Cardiac septum (tissue), 1 donor: ENCODE measurements at regions not wholly inside any gene's neighbourhood (a gene's known extent, or its start where the extent isn't known, plus 50 kb on each side); places are given as distances from the start of the nearest gene placed in this dataset.

Experiments used
- DNase-seq: peaks from one replicate; pipeline ENCODE4 v3.0.0-alpha.2; 2020; ENCODE audit warnings: low spot score
- intact Hi-C: fragments of 100-400 bp; cut with DNase I; formaldehyde crosslinking; loops from one replicate; pipeline ENCODE4 v1.14.0; 2022
- donor health status: DM: no; HTN: no; CAD: no.

DNA sequence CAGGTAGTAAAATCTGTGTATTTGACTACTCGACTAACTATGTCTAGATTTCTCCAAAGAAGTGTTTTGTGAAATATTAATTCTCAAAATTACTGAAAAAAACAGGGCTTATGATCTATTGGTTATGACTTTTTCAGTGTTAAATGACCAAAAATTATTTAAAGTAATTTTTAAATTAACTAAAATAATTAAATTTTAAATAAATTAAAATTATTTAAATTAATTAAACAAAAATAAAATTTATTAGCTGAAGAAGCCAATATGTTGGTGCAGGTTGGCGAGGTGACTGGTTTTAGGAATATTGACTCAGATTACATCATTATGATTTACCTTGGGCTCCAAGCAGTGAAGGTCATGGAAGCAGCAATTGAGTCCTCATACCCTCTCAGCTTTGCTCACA, 483.2 kb downstream of the PTPRC start:
- DNase-seq: no peak
- intact Hi-C loops: no loop called here

- DNase-seq: no peak
- intact Hi-C loops: no loop called here
Observed at GRCh38 chr1:199122532-199123311, 483.9 kb downstream of the PTPRC start.

- DNase-seq: no peak
- intact Hi-C loops: no loop called here
Observed at GRCh38 chr1:199123615-199124014, 484.8 kb downstream of the PTPRC start.

DNA sequence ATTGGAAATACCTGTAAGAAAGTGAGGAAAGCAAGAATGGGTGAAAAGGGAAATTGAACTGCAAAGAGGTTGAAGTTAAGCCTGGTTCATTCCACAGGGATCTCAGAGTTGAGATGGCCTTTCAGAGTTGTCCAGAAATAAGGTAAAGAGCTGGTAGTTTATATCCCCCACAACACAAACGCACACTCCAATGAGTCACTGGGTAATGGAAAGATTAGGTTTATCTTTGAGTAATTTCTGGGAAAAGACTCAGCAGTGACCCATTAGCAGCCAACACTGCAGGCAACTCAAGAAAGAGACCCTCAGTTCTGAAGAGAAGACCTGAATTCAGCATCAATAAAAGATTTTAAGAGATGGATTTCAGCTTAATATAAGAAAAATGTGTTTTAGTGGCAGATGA, 485.5 kb downstream of the PTPRC start:
- intact Hi-C loops: no loop called here
- no peak for DNase-seq

DNA sequence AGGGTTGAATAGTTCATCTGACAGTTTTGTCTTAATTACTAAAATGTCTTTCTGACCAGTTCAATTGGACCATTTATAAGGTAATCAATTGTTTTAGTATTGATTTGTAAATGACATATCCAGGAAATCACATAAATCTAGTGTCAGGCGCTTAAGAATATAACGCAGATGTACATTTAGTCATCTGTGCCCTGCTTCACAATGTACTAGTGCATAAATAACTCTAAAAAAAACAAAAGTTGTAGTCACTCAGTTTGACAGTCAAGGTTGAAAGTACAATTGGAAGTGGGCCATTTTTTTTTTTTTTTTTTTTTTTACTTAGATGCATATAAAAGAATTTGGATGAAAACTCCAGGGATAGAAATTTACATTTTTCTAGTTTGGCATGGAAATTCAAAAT, 490.4 kb downstream of the PTPRC start:
- DNase-seq: no peak
- intact Hi-C loops: no loop called here

- intact Hi-C loops: no loop called here
- no peak for DNase-seq
Observed at GRCh38 chr1:199132006-199132405, 493.2 kb downstream of the PTPRC start.

GRCh38 chr1:199135901-199136300, 497.1 kb downstream of the PTPRC start:
- intact Hi-C loops: no loop called here
- DNase-seq: no peak

DNA sequence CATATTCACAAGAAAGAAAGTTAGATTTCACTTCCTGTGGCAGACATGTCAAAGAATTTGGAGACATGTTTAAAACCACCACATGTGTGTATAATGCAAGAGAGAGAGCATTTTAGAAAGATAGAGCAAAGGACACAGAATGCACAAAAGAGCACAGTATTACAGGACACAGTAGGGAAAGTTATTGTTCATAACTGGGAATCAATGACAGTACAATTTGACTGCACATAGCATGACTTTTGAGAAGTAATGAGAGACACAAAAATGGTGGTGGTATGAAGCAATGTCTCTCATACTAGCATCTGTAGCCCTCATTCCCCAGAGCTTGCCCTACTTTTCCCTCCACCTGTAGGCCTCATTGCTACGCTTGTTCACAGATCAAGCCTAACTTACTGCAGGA, 499.2 kb downstream of the PTPRC start:
- intact Hi-C loops: no loop called here
- DNase-seq: no peak

GRCh38 chr1:199149591-199149990, 510.8 kb downstream of the PTPRC start:
- intact Hi-C loops: no loop called here

DNA sequence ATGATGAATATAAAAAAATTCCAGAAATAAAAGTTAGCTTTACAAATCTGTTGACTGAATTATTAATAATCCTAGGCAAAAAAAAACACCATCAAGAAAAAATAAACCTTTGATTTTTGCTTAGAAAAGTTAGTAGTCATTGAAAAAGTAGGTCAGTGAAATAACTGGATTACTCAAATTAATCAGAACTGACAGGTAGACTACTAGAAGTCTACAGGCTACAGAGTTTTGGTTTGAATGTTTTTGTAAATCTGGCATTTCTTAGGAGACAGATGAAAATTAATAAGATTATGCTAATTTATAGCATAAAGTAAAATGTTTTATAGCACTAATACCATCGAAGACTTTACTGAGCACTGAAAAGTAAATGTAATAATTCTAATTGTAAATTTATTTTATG, 511.9 kb downstream of the PTPRC start:
- intact Hi-C loops: no loop called here
- no peak for DNase-seq

More at GRCh38 chr1:199149591-199149990, 510.8 kb downstream of the PTPRC start:
- DNase-seq: no peak

DNA sequence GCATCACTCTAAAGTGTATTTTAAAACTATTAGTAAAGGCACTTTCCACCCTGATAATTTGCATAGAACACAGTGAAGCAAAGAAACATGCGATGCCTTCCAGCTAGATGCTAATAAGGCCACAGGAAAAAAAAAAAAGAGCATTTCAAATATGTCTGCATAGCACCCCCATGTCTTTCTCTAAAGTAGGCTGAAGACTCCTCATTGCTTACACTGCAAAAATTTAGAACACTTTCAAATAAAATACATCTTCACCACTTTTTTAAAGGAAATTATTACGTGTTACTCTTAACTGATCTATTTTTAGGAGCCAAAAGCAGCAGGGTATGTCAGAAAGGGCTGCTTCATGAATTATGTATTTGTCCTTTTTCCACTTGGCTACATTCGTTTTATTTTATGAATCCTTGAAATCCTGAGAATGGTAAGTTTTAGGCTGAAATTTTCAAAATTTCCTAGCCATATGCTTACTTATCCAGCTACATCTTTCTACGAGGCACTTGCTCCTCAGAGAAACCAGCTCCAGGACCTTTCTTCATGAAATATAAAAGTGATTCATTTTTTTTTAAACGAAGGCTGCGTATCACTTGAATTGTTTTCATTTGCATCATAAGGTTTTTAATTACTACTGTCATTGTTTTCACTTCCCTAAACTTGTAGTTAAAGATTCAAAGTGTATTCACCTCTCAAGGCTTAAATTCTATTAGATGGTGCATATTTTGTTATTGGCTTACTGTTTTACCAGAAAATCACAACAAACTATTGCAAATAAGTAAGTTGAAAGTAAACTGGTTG, 513.0 kb downstream of the PTPRC start:
- no peak for DNase-seq
- intact Hi-C loops: no loop called here

DNA sequence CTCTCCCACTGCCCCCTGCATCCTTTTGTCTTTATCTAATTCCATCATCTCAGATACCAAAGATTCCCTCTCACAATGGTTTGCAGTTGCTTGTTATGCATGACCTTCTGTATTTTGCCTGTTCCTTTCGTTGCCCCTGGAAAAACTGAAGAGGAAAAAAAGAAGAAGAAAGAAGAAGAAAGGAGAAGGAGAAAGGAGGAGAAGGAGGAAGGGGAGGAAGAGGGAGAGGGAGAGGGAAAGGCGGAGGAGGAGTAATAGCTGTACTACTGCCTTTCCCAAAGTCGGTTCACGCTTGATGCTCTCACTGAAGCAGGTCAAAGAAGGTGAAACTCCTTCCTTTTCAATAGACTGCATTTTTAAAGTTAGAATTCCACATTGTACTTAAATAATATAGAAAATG, 513.8 kb downstream of the PTPRC start:
- no peak for DNase-seq
- intact Hi-C loops: no loop called here

DNA sequence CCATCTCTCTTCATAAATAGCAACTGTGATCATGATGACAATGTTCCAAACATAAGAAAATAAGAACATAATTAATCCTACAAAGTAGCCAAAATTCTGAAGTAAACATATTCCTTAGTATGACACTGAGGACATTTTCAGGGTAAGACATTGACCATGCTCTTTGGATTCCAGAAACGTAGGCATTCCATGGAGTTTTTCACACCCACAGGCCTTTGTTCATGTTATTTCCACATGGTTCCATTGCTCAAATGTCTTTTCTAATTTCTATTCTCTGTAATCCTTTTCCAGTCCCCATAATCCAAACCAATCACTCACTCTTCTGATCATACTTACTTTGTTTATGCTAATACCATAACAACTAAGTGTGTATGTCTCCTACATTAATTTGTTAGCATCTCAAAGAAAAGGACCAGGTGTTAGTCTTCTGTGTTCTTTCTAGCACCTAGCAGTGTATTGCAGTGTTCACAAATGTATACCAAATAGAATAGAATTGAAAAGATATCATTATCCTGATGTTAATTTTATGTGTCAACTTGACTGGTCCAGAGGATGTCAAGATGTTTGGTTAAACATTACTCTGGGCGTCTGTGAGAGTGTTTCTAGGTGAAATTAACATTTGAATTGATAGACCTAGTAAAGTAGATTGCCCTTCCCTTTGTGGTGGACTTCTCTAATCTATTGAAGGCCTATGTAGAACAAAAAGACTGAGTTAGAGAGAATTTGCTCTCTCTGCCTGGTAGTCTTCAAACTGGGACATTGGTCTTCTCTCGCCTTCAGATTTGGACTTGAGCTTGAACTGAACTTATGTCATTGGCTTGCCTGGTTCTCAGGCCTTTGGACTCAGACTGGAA, 516.6 kb downstream of the PTPRC start:
- intact Hi-C loops: no loop called here
- no peak for DNase-seq

DNA sequence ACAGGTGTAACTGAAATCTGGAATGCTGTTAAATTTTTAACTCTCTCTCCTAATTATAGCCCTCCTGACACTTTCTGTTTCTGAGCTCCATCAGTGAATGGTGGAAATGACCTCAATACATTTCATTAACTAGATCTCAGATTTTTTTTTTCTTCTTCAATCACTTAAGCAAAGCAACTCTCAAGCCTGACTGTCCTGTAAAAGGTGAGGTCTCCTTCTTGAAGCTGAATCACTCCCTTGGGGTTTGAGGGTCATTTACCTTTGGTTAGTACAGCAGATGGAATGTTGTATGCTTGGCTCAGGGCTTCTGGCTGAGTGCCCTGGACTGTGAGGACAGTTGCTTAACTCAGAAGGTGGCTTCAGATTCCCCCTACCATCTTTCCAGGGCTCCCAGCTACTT, 518.7 kb downstream of the PTPRC start:
- DNase-seq: no peak
- intact Hi-C loops: no loop called here

GRCh38 chr1:199160521-199161318, 521.9 kb downstream of the PTPRC start:
- intact Hi-C loops: no loop called here
- no peak for DNase-seq

GRCh38 chr1:199161319-199161680, 522.5 kb downstream of the PTPRC start:
- intact Hi-C loops: no loop called here
- DNase-seq: no peak

DNA sequence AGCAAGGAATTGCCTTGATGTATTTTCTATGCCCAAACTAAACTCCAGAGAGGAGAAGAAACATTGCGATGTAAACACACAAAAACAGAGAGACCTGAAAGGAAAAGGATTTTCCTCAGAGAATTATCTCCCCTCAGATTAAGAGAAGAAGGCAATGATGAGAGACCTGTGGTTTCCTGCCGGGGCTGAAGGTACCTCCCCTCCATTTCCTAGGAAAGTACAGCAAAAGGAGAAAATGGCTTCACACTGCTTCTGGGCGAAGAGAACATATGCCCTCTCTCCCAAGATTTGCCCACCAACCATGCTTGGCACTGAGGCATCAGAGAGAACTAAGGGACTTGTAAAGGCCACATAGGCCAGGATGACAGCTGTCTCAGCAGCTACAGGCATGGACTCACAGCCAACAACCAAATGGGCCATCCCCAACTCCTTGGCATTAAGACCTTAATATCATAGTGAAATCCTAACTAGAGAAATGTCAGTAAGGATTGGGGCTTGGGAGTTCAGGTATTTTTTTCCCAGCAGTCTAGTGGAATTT, 523.0 kb downstream of the PTPRC start:
- intact Hi-C loops: no loop called here
- no peak for DNase-seq

DNA sequence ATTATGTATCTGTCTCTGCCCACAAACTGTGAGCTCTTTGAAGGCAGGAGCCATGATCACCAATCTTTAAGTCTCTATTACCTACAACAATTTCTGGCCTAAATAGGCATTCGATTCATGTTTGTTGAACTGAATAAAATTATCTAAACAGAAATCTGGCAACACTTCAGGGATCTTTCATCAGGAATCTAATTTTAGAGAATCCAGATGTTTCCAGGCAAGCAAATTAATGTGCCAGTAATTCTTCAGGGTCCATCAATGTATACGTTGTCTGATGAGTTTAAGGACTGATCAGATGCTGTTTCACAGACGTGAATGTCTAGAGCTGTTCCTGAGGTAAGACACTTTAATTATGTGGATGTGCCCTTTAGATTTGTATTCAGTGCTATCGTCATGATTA, 524.4 kb downstream of the PTPRC start:
- intact Hi-C loops: no loop called here
- no peak for DNase-seq

DNA sequence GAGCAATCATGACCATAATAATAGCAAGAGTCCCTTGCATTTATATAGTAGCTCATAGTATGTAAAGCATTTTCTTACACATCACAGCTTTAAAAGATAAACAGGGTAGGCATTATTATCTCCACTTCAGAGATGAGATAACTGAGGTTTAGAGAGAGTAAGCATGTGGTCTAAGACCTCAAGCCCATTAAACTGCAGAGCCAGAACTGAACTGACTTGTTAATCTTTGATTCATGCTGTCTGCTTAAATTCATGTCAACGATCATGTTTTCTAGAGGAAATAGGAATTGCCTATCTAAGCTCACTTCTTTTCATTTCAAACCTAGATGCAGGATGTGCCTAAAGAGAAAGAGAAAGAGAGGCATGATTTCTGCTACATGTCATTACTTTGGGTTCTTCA, 524.8 kb downstream of the PTPRC start:
- intact Hi-C loops: no loop called here
- no peak for DNase-seq
